Stimulated activated CD8-positive, alpha-beta memory T cell treated with anti-CD3 and anti-CD28 coated beads, Interleukin-4, amount 100 ng/mL, for 48 hours (primary cell): ENCODE measurements at regions not wholly inside any gene's neighbourhood (a gene's known extent, or its start where the extent isn't known, plus 50 kb on each side); places are given as distances from the start of the nearest gene placed in this dataset.

ENCODE experiments used
- DNase-seq: peaks from one replicate; pipeline ENCODE4 v3.0.0-alpha.2; 2020

GRCh38 chr7:68421712-68422111, 1176.6 kb upstream of the AUTS2 start:
- DNase-seq, result no peak

GRCh38 chr7:68422281-68422680, 1176.0 kb upstream of the AUTS2 start:
- no peak for DNase-seq

GRCh38 chr7:68423356-68423755, 1174.9 kb upstream of the AUTS2 start:
- no peak for DNase-seq

- no peak for DNase-seq
These were observed 1173.5 kb upstream of the AUTS2 start for GRCh38 chr7:68424658-68425297.

- DNase-seq, result no peak
These were observed 1172.9 kb upstream of the AUTS2 start for GRCh38 chr7:68425377-68425776.

- no peak for DNase-seq
These were observed 1168.7 kb upstream of the AUTS2 start for GRCh38 chr7:68429411-68430117.

- DNase-seq, result no peak
These were observed 1165.7 kb upstream of the AUTS2 start for GRCh38 chr7:68432585-68432984.

GRCh38 chr7:68433462-68434070, 1164.7 kb upstream of the AUTS2 start:
- DNase-seq, result no peak

GRCh38 chr7:68434857-68435256, 1163.4 kb upstream of the AUTS2 start:
- DNase-seq, result no peak

- no peak for DNase-seq
These were observed 1160.3 kb upstream of the AUTS2 start for GRCh38 chr7:68438016-68438415.

GRCh38 chr7:68438811-68439210, 1159.5 kb upstream of the AUTS2 start:
- DNase-seq, result no peak

GRCh38 chr7:68439897-68440296, 1158.4 kb upstream of the AUTS2 start:
- no peak for DNase-seq

GRCh38 chr7:68440866-68441265, 1157.4 kb upstream of the AUTS2 start:
- no peak for DNase-seq

- DNase-seq, result no peak
These were observed 1156.6 kb upstream of the AUTS2 start for GRCh38 chr7:68441645-68442044.

GRCh38 chr7:68442931-68443631, 1155.2 kb upstream of the AUTS2 start:
- DNase-seq, result no peak

GRCh38 chr7:68444042-68444441, 1154.2 kb upstream of the AUTS2 start:
- DNase-seq, result no peak

- DNase-seq, result no peak
These were observed 1153.3 kb upstream of the AUTS2 start for GRCh38 chr7:68444956-68445355.

- no peak for DNase-seq
These were observed 1152.1 kb upstream of the AUTS2 start for GRCh38 chr7:68446183-68446582.

- no peak for DNase-seq
These were observed 1149.2 kb upstream of the AUTS2 start for GRCh38 chr7:68449099-68449498.

- no peak for DNase-seq
These were observed 1148.5 kb upstream of the AUTS2 start for GRCh38 chr7:68449816-68450215.

GRCh38 chr7:68454931-68455330, 1143.3 kb upstream of the AUTS2 start:
- DNase-seq, result no peak

- DNase-seq, result no peak
These were observed 1141.8 kb upstream of the AUTS2 start for GRCh38 chr7:68456469-68456868.

- DNase-seq, result no peak
These were observed 1140.8 kb upstream of the AUTS2 start for GRCh38 chr7:68457481-68457880.
